Thoracic aorta (tissue), 2 donors: ENCODE measurements at regions not wholly inside any gene's neighbourhood (a gene's known extent, or its start where the extent isn't known, plus 50 kb on each side); places are given as distances from the start of the nearest gene placed in this dataset.

Experiments used
- ATAC-seq: fragments of 150-250 bp; one replicate; pipeline ENCODE4 v1.8.0; 2017; ENCODE audit warnings: low read depth; ENCODE audit not compliant: insufficient number of reproducible peaks, low FRiP score
- DNase-seq: peaks from one replicate; pipeline ENCODE4 v3.0.0-alpha.2; 2020; ENCODE audit warnings: low spot score
- H3K27ac ChIP-seq, 2 donors: fragments of 200-600 bp; sonication (generic); 1 replicate in 1 of 2; 2 replicates in 1 of 2; pipeline ENCODE4 v1.5.1; 2016; ENCODE audit warnings: mild to moderate bottlenecking in 2 of 2, moderate library complexity in 2 of 2
- H3K27me3 ChIP-seq: fragments of 200-600 bp; sonication (generic); replicated peaks from 2 replicates; pipeline ENCODE4 v1.6.0; 2016; ENCODE audit warnings: mild to moderate bottlenecking; ENCODE audit not compliant: insufficient read depth
- H3K36me3 ChIP-seq: fragments of 200-600 bp; sonication (generic); one replicate; pipeline ENCODE4 v1.5.1; 2016
- H3K4me1 ChIP-seq, 2 donors: fragments of 200-600 bp; sonication (generic); 1 replicate in 1 of 2; 2 replicates in 1 of 2; pipeline versions ENCODE4 v1.5.1 to v1.6.0; 2016; ENCODE audit warnings: low read depth in 2 of 2, mild to moderate bottlenecking in 1 of 2; ENCODE audit not compliant: control insufficient read depth in 1 of 2
- H3K4me3 ChIP-seq: fragments of 200-600 bp; sonication (generic); 2 replicates; pipeline ENCODE4 v1.5.1; 2016; ENCODE audit warnings: mild to moderate bottlenecking
- H3K9me3 ChIP-seq: fragments of 200-600 bp; sonication (generic); 2 replicates; pipeline ENCODE4 v1.5.1; 2016
- CTCF ChIP-seq: fragments of 200-600 bp; sonication (generic); IDR thresholded peaks from one replicate; pipeline ENCODE4 v1.5.1; 2019; ENCODE audit warnings: antibody characterized with exemption

GRCh38 chr7:118872568-118872967, 648.1 kb downstream of the ANKRD7 start:
- no peaks in the 10 kb centered on the region for H3K36me3 ChIP-seq
- DNase-seq (no peak), ATAC-seq (no peak)
- H3K4me3 ChIP-seq, result no peak overlapping the region
- H3K27me3 ChIP-seq, result no peaks in the 10 kb centered on the region
- TF ChIP-seq CTCF, result no peak
- no peak overlapping the region for H3K27ac ChIP-seq
- no peaks in the 10 kb centered on the region for H3K9me3 ChIP-seq
- no peaks in the 10 kb centered on the region for H3K4me1 ChIP-seq

- DNase-seq (no peak), ATAC-seq (no peak)
- Histone ChIP-seq H3K36me3 (no peaks in the 10 kb centered on the region), H3K27me3 (no peaks in the 10 kb centered on the region), H3K27ac (no peak overlapping the region), H3K9me3 (no peaks in the 10 kb centered on the region), H3K4me3 (no peak overlapping the region), H3K4me1 (no peaks in the 10 kb centered on the region)
- no peak for TF ChIP-seq CTCF
These were observed 652.7 kb downstream of the ANKRD7 start for GRCh38 chr7:118877187-118877586.

- ATAC-seq, result no peak
- Histone ChIP-seq H3K4me1 (no peaks in the 10 kb centered on the region), H3K27me3 (no peaks in the 10 kb centered on the region), H3K27ac (no peak overlapping the region), H3K4me3 (no peak overlapping the region), H3K9me3 (no peaks in the 10 kb centered on the region), H3K36me3 (no peaks in the 10 kb centered on the region)
- TF ChIP-seq CTCF, result no peak
- DNase-seq, result no peak
These were observed 653.8 kb downstream of the ANKRD7 start for GRCh38 chr7:118878336-118878735.

GRCh38 chr7:118898284-118898683, 673.8 kb downstream of the ANKRD7 start:
- Histone ChIP-seq H3K9me3 (no peaks in the 10 kb centered on the region), H3K36me3 (no peaks in the 10 kb centered on the region), H3K4me1 (no peaks in the 10 kb centered on the region), H3K27ac (no peak overlapping the region), H3K4me3 (no peak overlapping the region), H3K27me3 (no peaks in the 10 kb centered on the region)
- TF ChIP-seq CTCF, result no peak
- DNase-seq, result no peak
- no peak for ATAC-seq

- no peak for ATAC-seq
- H3K27me3 ChIP-seq, result no peaks in the 10 kb centered on the region
- no peaks in the 10 kb centered on the region for H3K4me1 ChIP-seq
- no peak overlapping the region for H3K27ac ChIP-seq
- H3K36me3 ChIP-seq, result no peaks in the 10 kb centered on the region
- DNase-seq, result no peak
- TF ChIP-seq CTCF, result no peak
- H3K4me3 ChIP-seq, result no peak overlapping the region
- H3K9me3 ChIP-seq, result no peaks in the 10 kb centered on the region
These were observed 678.1 kb downstream of the ANKRD7 start for GRCh38 chr7:118902600-118902999.
